DND-41 (cell line): ENCODE measurements at regions not wholly inside any gene's neighbourhood (a gene's known extent, or its start where the extent isn't known, plus 50 kb on each side); places are given as distances from the start of the nearest gene placed in this dataset.

Experiments
- CTCF ChIP-seq: IDR thresholded peaks from 2 replicates; pipeline ENCODE4 v1.5.1; 2012; ENCODE audit warnings: borderline replicate concordance, low read length, moderate library complexity, mild to moderate bottlenecking; ENCODE audit not compliant: poor library complexity, severe bottlenecking; ENCODE audit errors: extremely low read depth
- EZH2 ChIP-seq: IDR thresholded peaks from 3 replicates; pipeline ENCODE4 v1.6.1; 2012; ENCODE audit warnings: borderline replicate concordance, low read depth, mild to moderate bottlenecking, moderate library complexity, low read length, inconsistent platforms; ENCODE audit not compliant: severe bottlenecking

DNA sequence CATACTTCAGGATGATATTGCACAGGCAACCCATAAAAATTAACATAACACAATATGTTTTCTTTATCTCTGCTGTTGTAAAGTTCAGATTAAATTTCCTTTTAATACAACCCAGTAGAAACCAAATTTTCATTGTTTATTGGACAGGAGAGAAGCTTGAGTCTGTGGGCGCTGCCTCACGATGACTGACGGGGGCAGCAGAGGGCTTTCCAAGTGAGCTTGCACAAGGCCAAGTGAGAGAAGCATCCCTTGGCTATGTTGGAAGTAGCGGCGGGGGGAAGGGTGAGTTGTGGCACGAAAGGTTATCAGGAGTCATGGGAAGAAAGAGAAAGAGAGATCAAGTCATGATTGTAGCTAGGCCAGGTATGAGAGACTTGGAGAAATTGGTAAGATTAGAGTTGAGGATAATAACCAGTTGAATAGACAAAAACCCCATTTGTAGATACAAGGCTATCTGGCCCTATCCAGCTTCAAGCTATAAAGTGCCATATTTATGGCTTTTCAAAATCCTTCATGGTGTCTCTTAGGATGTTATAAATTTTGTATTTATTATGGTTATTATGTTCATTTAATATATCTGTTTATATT, 413.7 kb upstream of the FAM98A start:
- TF ChIP-seq EZH2: no peak
- peak; percentile 69 for TF ChIP-seq CTCF
